HepG2 (cell line): ENCODE measurements at regions not wholly inside any gene's neighbourhood (a gene's known extent, or its start where the extent isn't known, plus 50 kb on each side); places are given as distances from the start of the nearest gene placed in this dataset.

Experiments
- KDM1A ChIP-seq: IDR thresholded peaks from 2 replicates; pipeline ENCODE4 v1.6.1; 2016; ENCODE audit warnings: missing compliant biosample characterization
- MAFF ChIP-seq: IDR thresholded peaks from 2 replicates; pipeline ENCODE4 v1.6.1; 2011; ENCODE audit warnings: low read depth, low read length, improper control_type of control experiment
- PCBP1 ChIP-seq: fragments of 200-400 bp; formaldehyde crosslinking; IDR thresholded peaks from 2 replicates; pipeline ENCODE4 v1.6.1; 2017; ENCODE audit warnings: mild to moderate bottlenecking, low read depth, low read length, borderline replicate concordance
- POLR2AphosphoS5 ChIP-seq: IDR thresholded peaks from 2 replicates; pipeline ENCODE4 v1.6.1; 2012; ENCODE audit warnings: low read depth, low read length
- RFX1 ChIP-seq: fragments of 450-650 bp; IDR thresholded peaks from 2 replicates; pipeline ENCODE4 v1.6.1; 2017
- SCMH1 ChIP-seq: sonication (generic); formaldehyde crosslinking; IDR thresholded peaks from 2 replicates; pipeline ENCODE4 v1.9.0; 2021; ENCODE audit warnings: missing genetic modification reagents, mild to moderate bottlenecking, borderline replicate concordance
- XBP1 ChIP-seq: sonication (generic); formaldehyde crosslinking; IDR thresholded peaks from 2 replicates; pipeline ENCODE4 v1.5.0; 2020; ENCODE audit warnings: missing genetic modification reagents
- ZNF674 ChIP-seq: sonication (generic); formaldehyde crosslinking; IDR thresholded peaks from 2 replicates; pipeline ENCODE4 v1.5.0; 2020; ENCODE audit warnings: low read depth, mild to moderate bottlenecking, missing genetic modification reagents
- ZNF724P ChIP-seq: sonication (generic); formaldehyde crosslinking; IDR thresholded peaks from 2 replicates; pipeline ENCODE4 v1.8.0; 2022; ENCODE audit warnings: missing genetic modification reagents, borderline replicate concordance
- TF ChIP-seq, protein P1 (sequence below): sonication (generic); formaldehyde crosslinking; IDR thresholded peaks from 2 replicates; pipeline ENCODE4 v1.8.1; 2023; ENCODE audit warnings: mild to moderate bottlenecking, inconsistent platforms, moderate library complexity, missing genetic modification reagents, borderline replicate concordance
- TF ChIP-seq, protein P2 (sequence below): conservative IDR thresholded peaks from 2 replicates; pipeline ENCODE4 v1.6.1; 2018; ENCODE audit warnings: missing genetic modification reagents
- TF ChIP-seq, protein P3 (sequence below): sonication (generic); formaldehyde crosslinking; IDR thresholded peaks from 2 replicates; pipeline ENCODE4 v1.8.0; 2022; ENCODE audit warnings: mild to moderate bottlenecking, missing genetic modification reagents, moderate library complexity
- TF ChIP-seq, protein P4 (sequence below): sonication (generic); formaldehyde crosslinking; IDR thresholded peaks from 2 replicates; pipeline ENCODE4 v1.8.0; 2022; ENCODE audit warnings: mild to moderate bottlenecking, missing genetic modification reagents, moderate library complexity

DNA sequence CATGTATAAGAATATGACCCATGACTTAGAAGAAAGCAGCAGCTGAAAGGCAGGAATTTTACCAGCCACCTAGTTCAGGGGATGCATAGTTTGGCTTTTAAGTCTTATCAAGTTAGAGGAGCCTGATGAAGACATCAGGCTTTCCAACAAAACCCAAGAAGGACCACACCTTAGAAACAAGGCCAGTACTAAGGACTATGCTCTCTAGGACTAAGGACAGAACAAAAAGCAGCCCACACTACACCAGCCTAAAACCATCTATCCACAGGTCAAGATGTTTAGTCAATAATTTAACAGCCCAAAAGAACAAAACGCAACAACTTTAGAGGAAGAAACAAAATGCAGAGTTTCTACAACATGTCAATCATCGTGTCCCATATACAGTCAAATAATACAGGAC lies 408.9 kb upstream of the RGMB start (continued):
- TF ChIP-seq, protein P1, sequence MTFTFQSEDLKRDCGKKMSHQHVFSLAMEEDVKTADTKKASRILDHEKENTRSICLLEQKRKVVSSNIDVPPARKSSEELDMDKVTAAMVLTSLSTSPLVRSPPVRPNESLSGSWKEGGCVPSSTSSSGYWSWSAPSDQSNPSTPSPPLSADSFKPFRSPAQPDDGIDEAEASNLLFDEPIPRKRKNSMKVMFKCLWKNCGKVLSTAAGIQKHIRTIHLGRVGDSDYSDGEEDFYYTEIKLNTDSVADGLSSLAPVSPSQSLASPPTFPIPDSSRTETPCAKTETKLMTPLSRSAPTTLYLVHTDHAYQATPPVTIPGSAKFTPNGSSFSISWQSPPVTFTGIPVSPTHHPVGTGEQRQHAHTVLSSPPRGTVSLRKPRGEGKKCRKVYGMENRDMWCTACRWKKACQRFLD (CRISPR knock-in tag) = no peak
- TF ChIP-seq POLR2AphosphoS5 = no peak
- TF ChIP-seq KDM1A (CRISPR knock-in tag) = no peak
- TF ChIP-seq, protein P2, sequence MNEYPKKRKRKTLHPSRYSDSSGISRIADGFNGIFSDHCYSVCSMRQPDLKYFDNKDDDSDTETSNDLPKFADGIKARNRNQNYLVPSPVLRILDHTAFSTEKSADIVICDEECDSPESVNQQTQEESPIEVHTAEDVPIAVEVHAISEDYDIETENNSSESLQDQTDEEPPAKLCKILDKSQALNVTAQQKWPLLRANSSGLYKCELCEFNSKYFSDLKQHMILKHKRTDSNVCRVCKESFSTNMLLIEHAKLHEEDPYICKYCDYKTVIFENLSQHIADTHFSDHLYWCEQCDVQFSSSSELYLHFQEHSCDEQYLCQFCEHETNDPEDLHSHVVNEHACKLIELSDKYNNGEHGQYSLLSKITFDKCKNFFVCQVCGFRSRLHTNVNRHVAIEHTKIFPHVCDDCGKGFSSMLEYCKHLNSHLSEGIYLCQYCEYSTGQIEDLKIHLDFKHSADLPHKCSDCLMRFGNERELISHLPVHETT = no peak
- no peak for TF ChIP-seq PCBP1
- no peak for TF ChIP-seq XBP1
- TF ChIP-seq, protein P3, sequence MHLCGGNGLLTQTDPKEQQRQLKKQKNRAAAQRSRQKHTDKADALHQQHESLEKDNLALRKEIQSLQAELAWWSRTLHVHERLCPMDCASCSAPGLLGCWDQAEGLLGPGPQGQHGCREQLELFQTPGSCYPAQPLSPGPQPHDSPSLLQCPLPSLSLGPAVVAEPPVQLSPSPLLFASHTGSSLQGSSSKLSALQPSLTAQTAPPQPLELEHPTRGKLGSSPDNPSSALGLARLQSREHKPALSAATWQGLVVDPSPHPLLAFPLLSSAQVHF (CRISPR knock-in tag) = no peak
- TF ChIP-seq SCMH1 = no peak
- TF ChIP-seq ZNF674 (CRISPR knock-in tag) = no peak
- TF ChIP-seq RFX1 = no peak
- TF ChIP-seq MAFF = no peak
- TF ChIP-seq, protein P4, sequence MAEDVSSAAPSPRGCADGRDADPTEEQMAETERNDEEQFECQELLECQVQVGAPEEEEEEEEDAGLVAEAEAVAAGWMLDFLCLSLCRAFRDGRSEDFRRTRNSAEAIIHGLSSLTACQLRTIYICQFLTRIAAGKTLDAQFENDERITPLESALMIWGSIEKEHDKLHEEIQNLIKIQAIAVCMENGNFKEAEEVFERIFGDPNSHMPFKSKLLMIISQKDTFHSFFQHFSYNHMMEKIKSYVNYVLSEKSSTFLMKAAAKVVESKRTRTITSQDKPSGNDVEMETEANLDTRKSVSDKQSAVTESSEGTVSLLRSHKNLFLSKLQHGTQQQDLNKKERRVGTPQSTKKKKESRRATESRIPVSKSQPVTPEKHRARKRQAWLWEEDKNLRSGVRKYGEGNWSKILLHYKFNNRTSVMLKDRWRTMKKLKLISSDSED (CRISPR knock-in tag) = no peak
- TF ChIP-seq ZNF724P (CRISPR knock-in tag) = no peak
